H1 (cell line): ENCODE measurements at regions not wholly inside any gene's neighbourhood (a gene's known extent, or its start where the extent isn't known, plus 50 kb on each side); places are given as distances from the start of the nearest gene placed in this dataset.

Experiments
- CTCF ChIA-PET: fragments of 300-600 bp; sonication (Branson Sonifier 250); formaldehyde crosslinking; loops from one replicate; lab custom pipeline; 2021; ENCODE audit not compliant: partially characterized antibody; lab: Charles Lee
- POLR2A ChIA-PET: fragments of 300-600 bp; sonication (Branson Sonifier 250); formaldehyde crosslinking; loops from one replicate; lab custom pipeline; 2021; ENCODE audit warnings: inconsistent platforms; ENCODE audit not compliant: partially characterized antibody; lab: Charles Lee
- DNase-seq, 2 experiments: peaks; one replicate each; pipeline versions ENCODE4 v3.0.0 to v3.0.0-alpha.2; 2010 to 2022; ENCODE audit warnings: low spot score in 2 of 2, low read depth in 1 of 2, mixed read lengths in 1 of 2
- FAIRE-seq: peaks from 2 replicates; lab custom pipeline; 2011; peaks lifted over from hg19 to GRCh38; lab: Jason Lieb, UNC
- H2AFZ ChIP-seq: 2 replicates; pipeline ENCODE4 v1.8.1; 2012; ENCODE audit warnings: low read length, inconsistent platforms
- H2AK5ac ChIP-seq: 2 replicates; pipeline ENCODE4 v1.6.1; 2013; ENCODE audit warnings: low read depth, low read length
- H2BK120ac ChIP-seq: replicated peaks from 2 replicates; pipeline ENCODE3; 2013; ENCODE audit warnings: low read depth, low read length, inconsistent platforms
- H2BK12ac ChIP-seq: 2 replicates; pipeline ENCODE4 v1.6.1; 2013; ENCODE audit warnings: low read depth, low read length
- H2BK15ac ChIP-seq: 2 replicates; pipeline ENCODE4 v1.6.1; 2013; ENCODE audit warnings: low read length
- H2BK20ac ChIP-seq: 2 replicates; pipeline ENCODE4 v1.6.1; 2013; ENCODE audit warnings: low read length
- H2BK5ac ChIP-seq: 2 replicates; pipeline ENCODE4 v1.6.1; 2013; ENCODE audit warnings: low read depth, low read length
- H3K14ac ChIP-seq: 2 replicates; pipeline ENCODE4 v1.6.1; 2013; ENCODE audit warnings: inconsistent platforms; ENCODE audit not compliant: insufficient read length
- H3K18ac ChIP-seq: 2 replicates; pipeline ENCODE4 v1.6.1; 2013; ENCODE audit warnings: low read length; ENCODE audit errors: extremely low read depth
- H3K23ac ChIP-seq: 2 replicates; pipeline ENCODE4 v1.6.1; 2013; ENCODE audit warnings: inconsistent platforms; ENCODE audit not compliant: insufficient read length
- H3K23me2 ChIP-seq: 2 replicates; pipeline ENCODE4 v1.6.1; 2013; ENCODE audit warnings: low read depth, low read length
- H3K27ac ChIP-seq: 2 replicates; pipeline ENCODE4 v1.6.1; 2011; ENCODE audit warnings: low read depth, low read length, inconsistent platforms
- H3K27me3 ChIP-seq, 4 experiments: replicated peaks in 1 of 4; 1 replicate in 1 of 4; 2 replicates in 3 of 4; pipeline versions ENCODE4 v1.6.1 to v1.8.1; 2011 to 2013; ENCODE audit warnings: low read length in 3 of 4, mild to moderate bottlenecking in 3 of 4, inconsistent platforms in 2 of 4, mixed read lengths in 2 of 4, moderate library complexity in 1 of 4; ENCODE audit not compliant: control insufficient read depth in 3 of 4, insufficient read depth in 3 of 4; ENCODE audit errors: extremely low read depth in 1 of 4
- H3K36me3 ChIP-seq, 4 experiments: 2 replicates each; pipeline versions ENCODE4 v1.6.1 to v1.8.1; 2011 to 2013; ENCODE audit warnings: mild to moderate bottlenecking in 4 of 4, low read length in 3 of 4, moderate library complexity in 2 of 4, control low read depth in 1 of 4, inconsistent platforms in 1 of 4; ENCODE audit not compliant: insufficient read depth in 4 of 4, control insufficient read depth in 2 of 4
- H3K4ac ChIP-seq: replicated peaks from 2 replicates; pipeline ENCODE3; 2013; ENCODE audit warnings: low read length, low read depth, mixed read lengths, inconsistent platforms; ENCODE audit not compliant: insufficient read length
- H3K4me1 ChIP-seq, 4 experiments: replicated peaks in 1 of 4; 1 replicate in 1 of 4; 2 replicates in 3 of 4; pipeline versions ENCODE4 v1.6.1 to v1.8.1; 2011 to 2013; ENCODE audit warnings: low read length in 3 of 4, inconsistent platforms in 2 of 4, mixed read lengths in 1 of 4; ENCODE audit not compliant: insufficient read depth in 4 of 4, control insufficient read depth in 3 of 4
- H3K4me2 ChIP-seq, 2 experiments: 2 replicates each; pipeline versions ENCODE4 v1.6.1 to v1.8.1; 2011 to 2013; ENCODE audit warnings: low read depth in 2 of 2, low read length in 2 of 2, control low read depth in 1 of 2, inconsistent platforms in 1 of 2, mild to moderate bottlenecking in 1 of 2; ENCODE audit not compliant: insufficient read depth in 1 of 2
- H3K4me3 ChIP-seq, 4 experiments: fragments of 200-600, 300-600 bp in 1 of 4; sonication (generic), shearing (Covaris generic), sonication (Bioruptor Twin) in 1 of 4; 2 replicates each; pipeline versions ENCODE4 v1.5.1 to v1.8.1; 2011 to 2016; ENCODE audit warnings: low read length in 4 of 4, low read depth in 3 of 4, control low read depth in 2 of 4, inconsistent platforms in 2 of 4, mild to moderate bottlenecking in 2 of 4, mixed read lengths in 1 of 4, moderate library complexity in 1 of 4; ENCODE audit not compliant: insufficient read depth in 2 of 4; ENCODE audit errors: extremely low read depth in 1 of 4
- H3K56ac ChIP-seq: replicated peaks from 2 replicates; pipeline ENCODE3; 2013; ENCODE audit warnings: low read depth, mild to moderate bottlenecking, mixed read lengths, low read length, inconsistent platforms; ENCODE audit not compliant: insufficient read length
- H3K79me1 ChIP-seq: 2 replicates; pipeline ENCODE4 v1.6.1; 2013; ENCODE audit warnings: low read depth, low read length, control low read depth
- H3K79me2 ChIP-seq, 2 experiments: 2 replicates each; pipeline versions ENCODE4 v1.6.1 to v1.8.1; 2012 to 2013; ENCODE audit warnings: low read length in 2 of 2, mild to moderate bottlenecking in 2 of 2, inconsistent platforms in 1 of 2; ENCODE audit not compliant: insufficient read depth in 2 of 2, control insufficient read depth in 1 of 2
- H3K9ac ChIP-seq, 4 experiments: replicated peaks in 1 of 4; 1 replicate in 1 of 4; 2 replicates in 3 of 4; pipeline versions ENCODE4 v1.6.1 to v1.8.1; 2011 to 2013; ENCODE audit warnings: low read depth in 3 of 4, low read length in 3 of 4, control low read depth in 2 of 4, mild to moderate bottlenecking in 2 of 4, moderate library complexity in 2 of 4, inconsistent platforms in 1 of 4; ENCODE audit errors: extremely low read depth in 1 of 4
- H3K9me3 ChIP-seq, 2 experiments: 2 replicates each; pipeline versions ENCODE4 v1.6.1 to v1.8.1; 2012 to 2013; ENCODE audit warnings: mild to moderate bottlenecking in 2 of 2, moderate library complexity in 2 of 2, control low read depth in 1 of 2, inconsistent platforms in 1 of 2, low read depth in 1 of 2, low read length in 1 of 2, mixed read lengths in 1 of 2; ENCODE audit not compliant: insufficient read depth in 2 of 2
- H4K20me1 ChIP-seq, 2 experiments: replicated peaks in 1 of 2; 2 replicates each; pipeline versions ENCODE3 to v1.8.1; 2011 to 2013; ENCODE audit warnings: inconsistent platforms in 2 of 2, low read length in 2 of 2, mild to moderate bottlenecking in 1 of 2; ENCODE audit not compliant: insufficient read depth in 2 of 2, control insufficient read depth in 1 of 2
- H4K5ac ChIP-seq: 2 replicates; pipeline ENCODE4 v1.6.1; 2013; ENCODE audit warnings: low read length, low read depth, mixed read lengths, inconsistent platforms; ENCODE audit not compliant: insufficient read length
- H4K8ac ChIP-seq: 2 replicates; pipeline ENCODE4 v1.8.0; 2013; ENCODE audit warnings: mild to moderate bottlenecking, moderate library complexity, low read length, inconsistent platforms; ENCODE audit not compliant: insufficient read depth; ENCODE audit errors: extremely low read depth
- H4K91ac ChIP-seq: replicated peaks from 2 replicates; pipeline ENCODE3; 2013; ENCODE audit warnings: low read length, mixed read lengths, inconsistent platforms; ENCODE audit not compliant: insufficient read length
- BACH1 ChIP-seq: IDR thresholded peaks from 2 replicates; pipeline ENCODE4 v1.6.1; 2012; ENCODE audit warnings: low read length, improper control_type of control experiment
- CBX8 ChIP-seq: fragments of 300-800, 300-1000 bp; sonication (generic); IDR thresholded peaks from 2 replicates; pipeline ENCODE4 v1.7.1; 2016; ENCODE audit warnings: low read depth, low read length, borderline replicate concordance
- CREB1 ChIP-seq: IDR thresholded peaks from 2 replicates; pipeline ENCODE4 v1.6.1; 2012; ENCODE audit warnings: inconsistent platforms
- EZH2 ChIP-seq: fragments of 200-600 bp; sonication (generic); IDR thresholded peaks from 2 replicates; pipeline ENCODE4 v1.7.1; 2012; ENCODE audit warnings: low read depth, mild to moderate bottlenecking, moderate library complexity, low read length, inconsistent platforms; ENCODE audit not compliant: severe bottlenecking
- GTF2F1 ChIP-seq: IDR thresholded peaks from 2 replicates; pipeline ENCODE4 v1.6.1; 2012; ENCODE audit warnings: low read depth, low read length, improper control_type of control experiment, borderline replicate concordance
- POLR2A ChIP-seq, 2 experiments: IDR thresholded peaks; 1 replicate in 1 of 2; 2 replicates in 1 of 2; pipeline ENCODE4 v1.6.1; 2011; ENCODE audit warnings: low read depth in 2 of 2, low read length in 2 of 2, mild to moderate bottlenecking in 2 of 2; ENCODE audit errors: control extremely low read depth in 1 of 2
- RAD21 ChIP-seq, 2 experiments: IDR thresholded peaks in 1 of 2; conservative IDR thresholded peaks in 1 of 2; 2 replicates each; pipeline ENCODE4 v1.6.1; 2011; ENCODE audit warnings: low read depth in 2 of 2, low read length in 2 of 2, improper control_type of control experiment in 1 of 2, inconsistent platforms in 1 of 2, mild to moderate bottlenecking in 1 of 2, moderate library complexity in 1 of 2
- RXRA ChIP-seq: IDR thresholded peaks from 2 replicates; pipeline ENCODE4 v1.6.1; 2011; ENCODE audit warnings: low read depth, mild to moderate bottlenecking, low read length, moderate library complexity; ENCODE audit not compliant: insufficient read depth
- SUZ12 ChIP-seq: fragments of 200-600 bp; sonication (generic); IDR thresholded peaks from 2 replicates; pipeline ENCODE4 v1.6.1; 2012; ENCODE audit warnings: mild to moderate bottlenecking, inconsistent platforms, low read length, moderate library complexity, mixed read lengths
- TAF1 ChIP-seq: IDR thresholded peaks from 2 replicates; pipeline ENCODE4 v1.6.1; 2011; ENCODE audit warnings: mild to moderate bottlenecking, low read depth, low read length
- TEAD4 ChIP-seq: IDR thresholded peaks from 2 replicates; pipeline ENCODE4 v1.6.1; 2012; ENCODE audit warnings: low read depth, low read length, inconsistent platforms, mixed read lengths
- YY1 ChIP-seq: IDR thresholded peaks from 2 replicates; pipeline ENCODE4 v1.6.1; 2011; ENCODE audit warnings: low read depth, mild to moderate bottlenecking, low read length

DNA sequence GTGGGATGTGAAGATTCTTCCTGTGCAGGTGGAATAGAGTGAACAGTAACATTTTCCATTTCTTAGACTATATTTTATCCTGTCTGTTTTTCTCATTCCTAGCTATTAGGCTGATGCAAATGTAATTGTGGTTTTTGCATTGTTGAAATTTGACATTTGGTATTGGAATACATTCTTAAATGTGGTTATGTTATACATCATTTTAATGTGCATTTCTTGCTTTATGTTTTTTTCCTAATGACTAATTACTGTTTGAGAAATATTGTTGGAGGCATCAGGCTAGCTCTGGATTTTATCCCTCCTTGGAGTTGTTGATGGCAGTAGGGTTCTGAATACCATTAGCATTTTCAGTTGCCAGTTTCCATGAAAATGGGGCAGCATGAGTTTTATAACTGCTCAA, 75.9 kb upstream of the GNG2 start:
- Histone ChIP-seq H3K56ac (no peak overlapping the region), H3K4me2 (no peak overlapping the region), H3K4me3 (no peak overlapping the region), H3K18ac (no peak overlapping the region), H3K36me3 (no peaks in the 10 kb centered on the region), H3K9ac (no peak overlapping the region), H3K4ac (no peak overlapping the region), H3K23me2 (no peaks in the 10 kb centered on the region), H3K27me3 (no peaks in the 10 kb centered on the region), H3K79me1 (no peaks in the 10 kb centered on the region), H2BK20ac (no peak overlapping the region), H2AK5ac (no peak overlapping the region), H2BK12ac (no peak overlapping the region), H4K20me1 (no peaks in the 10 kb centered on the region), H3K9me3 (no peaks in the 10 kb centered on the region), H3K23ac (no peak overlapping the region), H3K14ac (no peak overlapping the region), H3K79me2 (no peaks in the 10 kb centered on the region), H3K4me1 (no peaks in the 10 kb centered on the region), H4K8ac (no peak overlapping the region), H2AFZ (no peak overlapping the region), H4K5ac (no peak overlapping the region), H2BK5ac (no peak overlapping the region), H3K27ac (no peak overlapping the region), H2BK120ac (no peak overlapping the region), H4K91ac (no peak overlapping the region), H2BK15ac (no peak overlapping the region)
- DNase-seq (no peak), FAIRE-seq (no peak)
- ChIA-PET CTCF (interaction anchor here (0.6 to 3.9 kb wide), 5 partner anchors 9 to 506 kb away, joined by 3 to 23 read pairs (median 4); no protein-coding TSS in a partner anchor), POLR2A (no interaction called here)
- TF ChIP-seq TAF1 (no peak), GTF2F1 (no peak), POLR2A (IDR thresholded peaks at IDR 0.05; ENCODE audit: control extremely low read depth in 1 of 2, low read depth in 2 of 2, low read length in 2 of 2) (no peak), CREB1 (no peak), CBX8 (no peak), TEAD4 (no peak), SUZ12 (no peak), YY1 (no peak), RAD21 (IDR thresholded peaks at IDR 0.05 in 1 of 2, conservative IDR thresholded peaks at IDR 0.05 in 1 of 2; ENCODE audit: low read depth in 2 of 2, low read length in 2 of 2) (no peak), BACH1 (no peak), EZH2 (no peak), RXRA (no peak)
